GM08714 (cell line): ENCODE measurements at regions not wholly inside any gene's neighbourhood (a gene's known extent, or its start where the extent isn't known, plus 50 kb on each side); places are given as distances from the start of the nearest gene placed in this dataset.

Experiments
- H3K4me3 ChIP-seq: fragments of 200-500 bp; sonication (Bioruptor generic); 2 replicates; pipeline ENCODE4 v1.5.1; 2014; ENCODE audit warnings: mild to moderate bottlenecking, low read length, inconsistent platforms
- ZNF274 ChIP-seq: IDR thresholded peaks from 2 replicates; pipeline ENCODE4 v1.6.1; 2012; ENCODE audit warnings: mild to moderate bottlenecking, low read depth, low read length

DNA sequence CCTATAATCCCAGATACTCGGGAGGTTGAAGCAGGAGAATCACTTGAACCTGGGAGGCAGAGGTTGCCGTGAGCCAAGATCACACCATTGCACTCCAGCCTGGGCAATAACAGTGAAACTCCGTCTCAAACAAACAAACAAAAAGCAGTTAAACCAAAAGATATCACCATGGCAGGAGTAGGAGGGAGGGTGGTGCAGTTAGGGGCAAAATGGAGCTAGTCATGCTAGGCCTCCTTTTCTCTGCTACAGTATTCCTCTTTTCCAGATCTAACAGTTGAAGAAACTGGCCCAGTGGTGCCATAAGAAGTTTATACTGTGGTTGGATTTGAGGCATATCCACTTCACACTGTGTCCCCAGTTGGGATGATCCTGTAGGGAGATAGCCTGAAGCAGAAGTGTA, 261.6 kb downstream of the SKIDA1 start:
- H3K4me3 ChIP-seq: no peak overlapping the region
- no peak for TF ChIP-seq ZNF274

DNA sequence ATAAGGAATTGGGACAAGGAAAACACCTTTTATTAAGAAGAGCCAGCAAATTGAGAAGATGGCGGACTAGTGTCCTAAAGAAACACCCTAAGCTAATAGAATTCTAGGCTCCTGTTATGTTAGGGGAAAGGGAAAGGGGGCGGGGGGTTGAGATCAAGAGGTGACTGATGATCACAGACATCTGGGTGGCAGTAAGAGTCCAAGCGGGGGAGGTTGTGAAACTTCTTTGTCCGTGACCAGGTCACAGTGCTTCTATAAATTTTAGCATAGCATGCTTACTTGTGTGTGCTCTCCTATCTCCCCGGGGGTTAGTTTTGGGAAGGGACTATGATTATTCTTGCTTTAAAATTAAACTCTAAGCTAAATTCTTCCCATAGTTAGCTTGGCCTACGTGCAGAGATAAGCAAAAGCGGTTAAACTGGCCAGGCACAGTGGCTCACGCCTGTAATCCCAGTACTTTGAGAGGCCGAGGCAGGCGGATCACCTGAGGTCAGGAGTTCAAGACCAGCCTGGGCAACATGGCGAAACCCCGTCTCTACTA, 262.1 kb downstream of the SKIDA1 start:
- no peak for TF ChIP-seq ZNF274
- H3K4me3 ChIP-seq: no peak overlapping the region

DNA sequence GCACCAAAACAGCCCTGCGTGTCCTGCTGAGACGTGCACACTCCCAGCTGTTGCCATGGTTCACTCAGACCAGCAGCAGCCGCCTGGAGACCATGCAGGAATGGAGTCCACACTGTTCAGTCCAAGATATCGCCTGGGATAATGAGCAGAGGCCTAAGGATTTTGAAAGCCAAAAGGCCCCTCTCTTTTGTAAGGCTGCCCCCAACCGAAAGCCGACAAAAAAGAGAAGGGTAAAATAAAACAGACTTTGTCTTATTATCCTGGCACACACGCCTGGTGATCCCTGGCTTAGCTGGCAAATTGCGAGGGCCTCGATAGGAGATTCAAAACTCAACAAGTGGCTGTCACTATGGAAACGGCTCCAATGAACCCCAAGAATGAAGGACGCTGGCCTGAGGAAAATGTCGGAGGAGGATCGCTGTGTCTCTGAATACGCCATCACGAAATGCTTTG, 263.6 kb downstream of the SKIDA1 start:
- TF ChIP-seq ZNF274: no peak
- no peak overlapping the region for H3K4me3 ChIP-seq

DNA sequence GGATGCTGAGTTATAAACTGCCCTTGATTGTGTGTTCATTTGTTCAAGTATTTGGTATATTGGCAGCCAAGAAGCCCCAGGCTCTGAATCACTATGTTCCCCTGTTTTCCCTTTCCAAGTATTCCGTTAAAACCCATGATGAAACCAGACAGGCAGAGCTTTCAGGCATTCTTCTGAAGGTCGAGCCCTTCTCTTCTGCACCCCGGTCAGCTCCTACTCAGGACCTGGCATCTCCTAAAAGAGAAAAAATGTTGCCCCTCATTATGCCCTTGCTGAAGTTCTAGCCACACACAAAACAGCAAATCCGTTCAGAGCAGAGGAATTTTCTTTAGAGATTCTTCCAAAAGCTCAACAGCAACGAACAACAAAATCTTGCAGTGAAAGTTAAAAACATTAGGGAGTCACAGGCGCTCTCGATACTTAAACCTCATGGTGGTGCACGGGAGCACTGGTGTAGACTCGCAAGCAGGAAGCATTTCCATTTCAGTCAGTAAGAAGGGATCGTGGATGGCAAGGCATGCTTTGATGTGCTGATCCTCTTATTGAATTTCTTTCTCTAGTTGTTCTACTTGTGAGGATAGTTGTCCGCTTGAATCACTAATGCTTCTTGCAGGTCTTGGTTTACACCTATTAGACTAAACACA, 264.9 kb downstream of the SKIDA1 start:
- no peak for TF ChIP-seq ZNF274
- no peak overlapping the region for H3K4me3 ChIP-seq

DNA sequence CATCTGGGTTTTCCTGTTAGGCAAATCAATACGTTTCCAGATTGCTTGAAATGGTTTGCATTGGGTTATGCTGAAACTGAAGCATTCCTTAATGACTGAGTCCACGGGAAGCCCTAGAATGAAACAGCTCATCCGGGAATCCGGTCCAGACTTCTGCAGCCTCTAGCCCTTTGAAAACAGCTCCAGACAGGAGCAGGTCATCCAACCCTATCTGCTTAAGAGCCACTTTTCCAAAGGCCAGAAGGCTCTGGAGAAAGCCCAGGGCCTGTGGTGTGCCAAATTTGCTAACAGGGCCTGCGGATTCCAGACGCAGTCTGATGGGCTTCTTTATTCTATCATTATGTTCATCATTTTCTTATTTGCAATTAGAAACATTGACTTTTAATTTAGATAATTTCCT, 265.4 kb downstream of the SKIDA1 start:
- TF ChIP-seq ZNF274: no peak
- H3K4me3 ChIP-seq: no peak overlapping the region

DNA sequence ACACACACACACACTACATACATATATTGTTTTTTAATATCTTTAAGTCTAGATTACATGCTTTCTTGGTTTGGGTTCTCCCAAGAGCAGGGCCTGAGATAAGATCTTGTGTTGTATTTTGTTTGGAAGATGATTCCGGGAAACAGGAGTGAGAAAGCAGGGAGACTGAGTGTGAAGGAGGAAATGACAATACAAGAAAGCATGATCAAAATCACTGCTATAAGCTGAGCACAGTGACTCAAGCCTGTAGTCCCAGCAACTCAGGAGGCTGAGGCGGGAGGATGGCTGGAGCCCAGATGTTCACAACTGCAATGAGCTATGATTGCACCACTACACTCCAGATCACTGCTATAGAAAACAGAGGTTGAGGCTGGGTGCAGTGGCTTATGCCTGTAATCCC, 267.6 kb downstream of the SKIDA1 start:
- no peak for TF ChIP-seq ZNF274
- H3K4me3 ChIP-seq: no peak overlapping the region

DNA sequence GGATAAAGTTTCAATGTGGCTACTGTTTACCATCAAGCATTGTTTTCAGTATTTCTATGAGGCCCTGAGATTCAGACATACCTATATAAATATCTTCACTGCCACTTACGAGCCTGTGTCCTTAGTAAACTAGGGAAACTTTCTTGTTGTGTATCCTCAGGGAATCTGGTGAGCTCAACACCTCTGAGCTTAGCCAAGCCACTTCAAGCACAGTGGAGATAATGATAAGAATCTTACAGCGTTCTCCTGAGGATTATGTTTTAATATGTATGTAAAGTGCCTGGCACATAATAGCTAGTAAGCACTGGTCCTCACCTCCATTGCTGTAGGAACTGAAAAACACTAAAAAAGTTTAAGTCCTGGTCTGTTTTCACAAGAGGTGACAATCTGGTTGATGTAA, 268.3 kb downstream of the SKIDA1 start:
- TF ChIP-seq ZNF274: no peak
- no peak overlapping the region for H3K4me3 ChIP-seq

DNA sequence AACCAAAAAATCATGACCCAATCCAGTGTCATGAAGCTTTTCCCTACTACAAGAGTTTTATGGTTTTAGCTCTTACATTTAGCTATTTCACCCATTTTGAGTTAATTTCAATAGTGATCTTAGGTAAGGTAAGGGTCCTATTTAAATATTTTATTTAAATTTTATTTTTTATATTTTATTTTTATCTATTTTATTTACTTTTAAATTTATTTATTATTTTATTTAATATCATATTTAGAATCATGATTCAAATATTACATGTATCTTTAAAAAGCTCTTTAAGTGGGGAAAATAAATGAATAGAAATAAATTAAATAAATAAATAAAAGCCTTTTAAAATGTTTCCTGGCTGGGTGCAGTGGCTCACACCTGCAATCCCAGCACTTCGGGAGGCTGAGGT, 276.0 kb downstream of the SKIDA1 start:
- no peak for TF ChIP-seq ZNF274
- H3K4me3 ChIP-seq: no peak overlapping the region

DNA sequence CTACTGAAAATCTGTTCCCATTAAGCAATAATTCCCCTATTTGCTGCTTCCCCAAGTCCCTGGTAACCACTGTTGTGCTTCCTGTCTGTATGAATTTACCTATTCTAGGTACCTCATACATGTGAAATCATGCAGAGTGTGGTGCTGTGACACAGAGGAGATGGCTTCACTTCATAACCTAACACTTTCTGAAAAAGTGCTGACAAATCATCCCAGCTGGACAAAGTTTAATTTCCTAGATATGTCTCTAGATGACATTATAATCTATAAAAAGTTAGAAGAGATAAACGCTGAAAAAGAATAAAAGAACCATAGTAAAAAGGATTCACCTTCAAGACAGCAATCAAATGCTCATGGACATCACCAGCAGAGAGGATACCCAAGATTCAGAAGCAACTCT, 277.9 kb downstream of the SKIDA1 start:
- no peak overlapping the region for H3K4me3 ChIP-seq
- no peak for TF ChIP-seq ZNF274

DNA sequence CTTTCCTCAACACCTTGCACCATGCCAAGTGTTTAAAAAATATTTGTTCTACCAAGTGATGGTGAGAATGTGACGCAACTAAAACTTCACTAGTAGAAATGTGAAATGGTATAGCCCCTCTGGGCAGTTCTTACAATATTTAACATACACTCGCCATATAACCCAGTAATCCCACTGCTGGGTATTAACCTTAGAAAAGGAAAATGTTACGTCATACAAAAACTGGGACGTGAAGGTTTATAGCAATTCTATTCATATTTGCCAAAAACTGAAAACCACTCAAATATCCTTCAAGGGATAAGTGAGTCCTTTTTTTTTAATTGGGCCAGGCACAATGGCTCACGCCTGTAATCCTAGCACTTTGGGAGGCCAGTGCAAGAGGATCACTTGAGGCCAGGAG, 279.3 kb downstream of the SKIDA1 start:
- TF ChIP-seq ZNF274: no peak
- H3K4me3 ChIP-seq: no peak overlapping the region

DNA sequence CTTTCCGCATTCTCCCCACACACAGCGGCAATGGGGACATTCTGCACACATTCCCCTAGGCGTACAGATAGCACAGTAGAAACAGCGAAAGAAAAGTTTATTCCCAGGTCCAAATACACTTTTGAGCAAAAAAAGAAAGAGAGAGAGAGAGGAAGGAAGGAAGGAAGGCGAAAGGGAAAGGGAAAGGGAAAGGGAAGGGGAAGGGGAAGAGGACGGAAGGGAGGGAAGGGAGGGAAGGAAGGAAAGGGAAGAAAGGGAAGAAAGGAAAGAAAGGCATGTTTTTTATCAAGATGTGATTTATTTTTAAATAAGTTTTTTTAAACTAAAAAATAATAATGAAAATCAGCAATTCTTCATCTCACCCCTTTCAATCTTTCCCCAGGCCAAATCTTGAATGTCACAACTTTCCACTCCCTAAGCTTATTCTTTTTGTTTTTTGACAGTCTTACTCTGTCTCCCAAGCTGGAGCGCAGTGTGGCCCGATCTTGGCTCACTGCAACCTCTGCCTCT, 281.7 kb downstream of the SKIDA1 start:
- no peak for TF ChIP-seq ZNF274
- H3K4me3 ChIP-seq: no peak overlapping the region

DNA sequence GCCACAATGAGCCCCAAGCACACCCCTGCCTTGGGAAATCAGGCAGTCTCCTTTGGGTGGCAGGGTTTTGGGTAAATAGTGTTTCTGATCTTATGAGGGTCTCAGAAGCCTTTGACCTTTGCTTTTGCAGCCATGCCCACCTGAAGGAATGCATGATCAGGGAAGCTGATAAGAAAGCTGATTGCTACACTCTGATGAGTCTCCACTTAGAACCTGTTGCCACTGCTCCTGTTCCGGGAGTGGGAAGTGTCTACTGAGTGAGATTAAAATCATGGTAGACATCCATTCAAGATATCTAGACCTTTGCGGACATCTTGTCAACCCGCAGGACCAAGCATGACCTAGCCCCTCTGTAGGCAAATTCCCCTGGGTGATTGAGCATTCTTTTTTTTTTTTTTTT, 282.6 kb downstream of the SKIDA1 start:
- H3K4me3 ChIP-seq: no peak overlapping the region
- no peak for TF ChIP-seq ZNF274

DNA sequence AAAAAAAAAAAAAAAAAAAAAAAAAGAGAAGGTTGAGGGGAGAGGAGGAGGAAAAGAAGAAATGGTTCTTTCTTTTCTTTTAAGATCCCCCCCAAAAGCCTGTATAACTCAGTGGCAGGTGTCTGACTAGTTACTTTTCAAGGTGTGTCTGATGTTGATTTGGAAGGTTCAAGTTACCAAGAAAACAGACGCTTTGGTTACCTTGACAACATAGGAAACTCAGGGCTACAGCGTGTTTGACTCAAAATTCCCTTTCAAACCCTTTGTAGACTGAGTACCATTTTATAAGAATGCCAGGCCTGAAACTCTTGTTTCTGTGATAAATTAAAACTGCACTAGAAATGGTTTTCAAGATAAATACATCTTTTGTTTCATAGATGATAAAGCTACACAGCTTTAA, 286.8 kb downstream of the SKIDA1 start:
- no peak for TF ChIP-seq ZNF274

DNA sequence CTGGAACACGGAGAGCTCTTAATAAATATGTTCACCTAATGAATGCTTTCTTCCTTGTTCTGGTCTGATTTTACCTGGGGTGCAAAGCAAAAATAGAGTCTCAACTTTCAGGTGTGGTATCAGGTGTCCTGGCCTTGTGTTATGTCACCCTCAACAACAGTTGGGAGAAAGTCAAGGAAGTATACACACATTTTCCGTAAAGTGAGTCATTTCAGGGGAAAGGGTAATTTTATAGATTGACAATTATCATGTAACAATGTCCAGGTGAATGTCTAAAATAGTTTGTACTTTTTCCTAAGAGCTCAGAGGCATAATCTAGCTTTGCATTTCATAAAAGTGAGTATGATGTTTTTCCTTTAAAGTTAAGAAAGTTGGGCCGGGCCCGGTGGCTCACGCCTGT, 287.4 kb downstream of the SKIDA1 start:
- no peak for TF ChIP-seq ZNF274
- no peak overlapping the region for H3K4me3 ChIP-seq

More for the DNA sequence above, 286.8 kb downstream of the SKIDA1 start:
- H3K4me3 ChIP-seq: no peak overlapping the region

DNA sequence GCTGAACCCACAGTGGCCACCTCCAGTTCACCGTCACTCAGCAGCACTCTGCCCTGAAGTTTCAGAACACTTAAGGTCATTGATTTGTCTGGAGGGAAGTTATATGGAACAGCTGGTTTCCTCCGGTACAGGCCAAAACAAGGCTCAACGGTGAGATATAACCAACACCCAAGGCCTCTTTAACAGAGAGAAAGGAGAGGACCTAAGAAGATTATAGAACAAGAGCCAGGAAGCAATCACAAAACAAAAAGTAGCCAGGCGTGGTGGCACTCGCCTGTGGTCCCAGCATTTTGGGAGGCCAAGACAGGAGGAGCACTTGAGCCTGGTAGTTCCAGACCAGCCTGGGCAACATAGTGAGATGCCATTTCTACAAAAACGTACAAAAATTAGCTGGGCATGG, 290.7 kb downstream of the SKIDA1 start:
- TF ChIP-seq ZNF274: no peak
- no peak overlapping the region for H3K4me3 ChIP-seq

DNA sequence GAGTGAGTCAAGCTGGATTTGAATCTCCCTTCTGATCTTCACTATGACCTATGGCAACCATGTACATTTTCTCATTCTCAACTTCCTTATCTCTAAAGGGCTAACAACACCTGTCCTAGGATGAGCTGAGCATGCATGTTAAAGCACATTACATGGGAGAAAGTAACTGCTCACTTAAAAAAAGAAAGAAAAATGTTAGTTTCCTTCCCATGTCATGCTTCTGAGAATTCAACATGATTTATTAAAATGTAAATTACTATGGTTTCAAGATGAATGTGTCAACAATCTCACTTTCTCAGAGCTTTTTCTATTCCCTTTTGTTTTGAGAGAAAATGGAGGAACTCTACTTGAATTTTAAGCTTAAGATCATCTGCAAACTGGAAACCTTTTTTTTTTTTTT, 295.3 kb downstream of the SKIDA1 start:
- TF ChIP-seq ZNF274: no peak

More for the DNA sequence above, 295.3 kb downstream of the SKIDA1 start:
- H3K4me3 ChIP-seq: no peak overlapping the region
